KMS-11 (cell line): ENCODE measurements at regions not wholly inside any gene's neighbourhood (a gene's known extent, or its start where the extent isn't known, plus 50 kb on each side); places are given as distances from the start of the nearest gene placed in this dataset.

ENCODE experiments used
- H2AFZ ChIP-seq: fragments of 200-600 bp; sonication (generic); 2 replicates; pipeline ENCODE4 v1.6.1; 2016; ENCODE audit warnings: antibody characterized with exemption, mixed run types, low read depth
- H3K27ac ChIP-seq: fragments of 200-600 bp; sonication (generic); 2 replicates; pipeline ENCODE4 v1.6.1; 2016; ENCODE audit warnings: mild to moderate bottlenecking, mixed run types
- H3K27me3 ChIP-seq: fragments of 200-600 bp; sonication (generic); 2 replicates; pipeline ENCODE4 v1.6.1; 2017; ENCODE audit warnings: mild to moderate bottlenecking, low read depth, mixed run types, moderate library complexity; ENCODE audit not compliant: insufficient read depth
- H3K36me3 ChIP-seq: fragments of 200-600 bp; sonication (generic); 2 replicates; pipeline ENCODE4 v1.6.1; 2017; ENCODE audit warnings: mild to moderate bottlenecking, mixed run types; ENCODE audit not compliant: insufficient read depth
- H3K4me1 ChIP-seq: fragments of 200-600 bp; sonication (generic); 2 replicates; pipeline ENCODE4 v1.6.1; 2016; ENCODE audit warnings: mild to moderate bottlenecking, low read depth, mixed run types; ENCODE audit not compliant: poor library complexity, severe bottlenecking
- H3K4me2 ChIP-seq: fragments of 200-600 bp; sonication (generic); 2 replicates; pipeline ENCODE4 v1.7.0; 2016; ENCODE audit warnings: mild to moderate bottlenecking, mixed run types
- H3K4me3 ChIP-seq: fragments of 200-600 bp; sonication (generic); IDR thresholded peaks from 2 replicates; pipeline ENCODE4 v1.6.1; 2017; ENCODE audit warnings: low read depth, low read length, mixed read lengths; ENCODE audit not compliant: insufficient read depth
- H3K79me2 ChIP-seq: fragments of 200-600 bp; sonication (generic); 2 replicates; pipeline ENCODE4 v1.6.1; 2016; ENCODE audit warnings: low read depth, mixed run types; ENCODE audit not compliant: insufficient read depth
- H3K9ac ChIP-seq: fragments of 200-600 bp; sonication (generic); 2 replicates; pipeline ENCODE4 v1.6.1; 2016; ENCODE audit warnings: mild to moderate bottlenecking, mixed run types
- H4K20me1 ChIP-seq: fragments of 200-600 bp; sonication (generic); 2 replicates; pipeline ENCODE4 v1.6.1; 2016; ENCODE audit warnings: mild to moderate bottlenecking, mixed run types; ENCODE audit not compliant: insufficient read depth
- CTCF ChIP-seq: fragments of 200-600 bp; sonication (generic); conservative IDR thresholded peaks from 2 replicates; pipeline ENCODE4 v1.6.1; 2017; ENCODE audit warnings: low read depth, mild to moderate bottlenecking, antibody characterized with exemption, low read length, moderate library complexity, mixed read lengths

- H3K27ac ChIP-seq = no peak overlapping the region
- peaks cover 6% of the 10 kb centered on the region for H3K4me1 ChIP-seq
- TF ChIP-seq CTCF = no peak
- no peak overlapping the region for H3K9ac ChIP-seq
- no peak overlapping the region for H3K4me3 ChIP-seq
- no peaks in the 10 kb centered on the region for H3K27me3 ChIP-seq
- no peaks in the 10 kb centered on the region for H3K36me3 ChIP-seq
- no peaks in the 10 kb centered on the region for H3K79me2 ChIP-seq
- no peak overlapping the region for H2AFZ ChIP-seq
- no peaks in the 10 kb centered on the region for H4K20me1 ChIP-seq
- H3K4me2 ChIP-seq = no peak overlapping the region
Measured at GRCh38 chr7:119438315-119438714, 834.7 kb upstream of the KCND2 start.

- Histone ChIP-seq H2AFZ (no peak overlapping the region), H3K9ac (no peak overlapping the region), H3K4me1 (peaks cover 6% of the 10 kb centered on the region), H3K36me3 (no peaks in the 10 kb centered on the region), H3K27ac (no peak overlapping the region), H4K20me1 (no peaks in the 10 kb centered on the region), H3K4me3 (no peak overlapping the region), H3K79me2 (no peaks in the 10 kb centered on the region), H3K4me2 (no peak overlapping the region), H3K27me3 (no peaks in the 10 kb centered on the region)
- TF ChIP-seq CTCF = no peak
Measured at GRCh38 chr7:119439192-119439591, 833.8 kb upstream of the KCND2 start.

- H3K4me1 ChIP-seq = no peaks in the 10 kb centered on the region
- H3K27ac ChIP-seq = no peak overlapping the region
- H4K20me1 ChIP-seq = no peaks in the 10 kb centered on the region
- H3K4me2 ChIP-seq = no peak overlapping the region
- H3K4me3 ChIP-seq = no peak overlapping the region
- no peak for TF ChIP-seq CTCF
- H3K79me2 ChIP-seq = no peaks in the 10 kb centered on the region
- H2AFZ ChIP-seq = no peak overlapping the region
- H3K27me3 ChIP-seq = no peaks in the 10 kb centered on the region
- no peak overlapping the region for H3K9ac ChIP-seq
- no peaks in the 10 kb centered on the region for H3K36me3 ChIP-seq
Measured at GRCh38 chr7:119452401-119452800, 820.6 kb upstream of the KCND2 start.

- Histone ChIP-seq H3K79me2 (no peaks in the 10 kb centered on the region), H2AFZ (no peak overlapping the region), H3K4me3 (no peak overlapping the region), H3K36me3 (no peaks in the 10 kb centered on the region), H3K4me1 (no peaks in the 10 kb centered on the region), H3K9ac (no peak overlapping the region), H4K20me1 (no peaks in the 10 kb centered on the region), H3K27me3 (no peaks in the 10 kb centered on the region), H3K27ac (no peak overlapping the region), H3K4me2 (no peak overlapping the region)
- TF ChIP-seq CTCF = no peak
Measured at GRCh38 chr7:119465798-119466305, 807.1 kb upstream of the KCND2 start.
